Epithelial cell of esophagus (primary cell): ENCODE measurements at regions not wholly inside any gene's neighbourhood (a gene's known extent, or its start where the extent isn't known, plus 50 kb on each side); places are given as distances from the start of the nearest gene placed in this dataset.
"Not testable (repeated sequence)": the region's sequence is repeated elsewhere in the genome, so short reads cannot be mapped to it uniquely, and the experiment has no call there.

ENCODE experiments used
- DNase-seq: peaks from one replicate; pipeline ENCODE4 v3.0.0; 2010; ENCODE audit warnings: low read depth
- H3K4me3 ChIP-seq: 2 replicates; pipeline ENCODE4 v1.5.1; 2011; ENCODE audit warnings: mild to moderate bottlenecking, low read length, control low read depth
- TF ChIP-seq, protein P1 (sequence below): IDR thresholded peaks from 2 replicates; pipeline ENCODE4 v1.5.1; 2011; ENCODE audit warnings: low read depth, mild to moderate bottlenecking, low read length, control low read depth, inconsistent platforms; ENCODE audit not compliant: insufficient read depth; ENCODE audit errors: missing control alignments

GRCh38 chr2:56812432-56812831 lies 628.6 kb downstream of the CCDC85A start:
- no peak overlapping the region for H3K4me3 ChIP-seq
- DNase-seq, result no peak
- TF ChIP-seq, protein P1, sequence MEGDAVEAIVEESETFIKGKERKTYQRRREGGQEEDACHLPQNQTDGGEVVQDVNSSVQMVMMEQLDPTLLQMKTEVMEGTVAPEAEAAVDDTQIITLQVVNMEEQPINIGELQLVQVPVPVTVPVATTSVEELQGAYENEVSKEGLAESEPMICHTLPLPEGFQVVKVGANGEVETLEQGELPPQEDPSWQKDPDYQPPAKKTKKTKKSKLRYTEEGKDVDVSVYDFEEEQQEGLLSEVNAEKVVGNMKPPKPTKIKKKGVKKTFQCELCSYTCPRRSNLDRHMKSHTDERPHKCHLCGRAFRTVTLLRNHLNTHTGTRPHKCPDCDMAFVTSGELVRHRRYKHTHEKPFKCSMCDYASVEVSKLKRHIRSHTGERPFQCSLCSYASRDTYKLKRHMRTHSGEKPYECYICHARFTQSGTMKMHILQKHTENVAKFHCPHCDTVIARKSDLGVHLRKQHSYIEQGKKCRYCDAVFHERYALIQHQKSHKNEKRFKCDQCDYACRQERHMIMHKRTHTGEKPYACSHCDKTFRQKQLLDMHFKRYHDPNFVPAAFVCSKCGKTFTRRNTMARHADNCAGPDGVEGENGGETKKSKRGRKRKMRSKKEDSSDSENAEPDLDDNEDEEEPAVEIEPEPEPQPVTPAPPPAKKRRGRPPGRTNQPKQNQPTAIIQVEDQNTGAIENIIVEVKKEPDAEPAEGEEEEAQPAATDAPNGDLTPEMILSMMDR, result no peak

GRCh38 chr2:56813490-56813889 lies 629.7 kb downstream of the CCDC85A start:
- H3K4me3 ChIP-seq, result no peak overlapping the region
- TF ChIP-seq, protein P1, result no peak
- no peak for DNase-seq

GRCh38 chr2:56816666-56817065 lies 632.9 kb downstream of the CCDC85A start:
- TF ChIP-seq, protein P1, result no peak
- DNase-seq, result no peak
- no peak overlapping the region for H3K4me3 ChIP-seq

- TF ChIP-seq, protein P1, result no peak
Observed at GRCh38 chr2:56831780-56832179, 648.0 kb downstream of the CCDC85A start.

GRCh38 chr2:56834686-56835085 lies 650.9 kb downstream of the CCDC85A start:
- DNase-seq, result no peak
- TF ChIP-seq, protein P1, result no peak
- H3K4me3 ChIP-seq, result no peak overlapping the region

More at GRCh38 chr2:56831780-56832179, 648.0 kb downstream of the CCDC85A start:
- no peak for DNase-seq
- no peak overlapping the region for H3K4me3 ChIP-seq

DNA sequence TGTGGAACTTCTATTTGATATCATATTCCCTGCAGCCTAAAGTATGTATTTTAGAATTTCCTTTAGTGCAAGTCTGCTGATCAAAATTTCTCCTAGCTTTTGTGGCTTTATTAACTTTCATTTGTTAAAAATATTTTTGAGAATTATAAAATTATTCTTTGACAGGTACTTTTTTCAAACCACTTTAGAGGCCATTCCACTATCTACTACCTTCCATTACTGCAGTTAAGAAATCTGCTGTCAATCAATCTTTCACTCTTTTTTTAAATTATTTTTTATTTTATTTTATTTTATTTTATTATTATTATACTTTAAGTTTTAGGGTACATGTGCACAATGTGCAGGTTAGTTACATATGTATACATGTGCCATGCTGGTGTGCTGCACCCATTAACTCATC lies 656.2 kb downstream of the CCDC85A start:
- not testable (repeated sequence) for DNase-seq, H3K4me3 ChIP-seq

DNA sequence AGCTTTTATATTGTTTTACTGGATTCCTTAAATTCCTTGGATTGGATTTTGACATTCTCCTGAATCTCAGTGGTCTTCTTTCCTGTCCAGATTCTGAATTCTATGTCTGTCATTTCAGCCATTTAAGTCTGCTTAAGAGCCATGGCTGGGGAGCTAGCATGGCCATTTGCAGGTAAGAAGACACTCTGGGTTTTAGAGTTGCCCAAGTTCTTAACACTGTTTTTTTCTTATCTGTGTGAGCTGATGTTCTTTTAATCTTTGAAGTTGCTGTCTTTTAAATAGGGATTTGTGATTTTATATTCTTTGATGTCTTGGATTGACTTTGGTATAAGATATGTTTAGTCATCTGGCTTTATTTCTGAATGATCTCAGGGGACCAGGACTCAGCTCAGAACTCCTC lies 677.2 kb downstream of the CCDC85A start:
- TF ChIP-seq, protein P1, result no peak
- no peak for DNase-seq
- H3K4me3 ChIP-seq, result no peak overlapping the region
